ENCODE measurements at regions not wholly inside any gene's neighbourhood (a gene's known extent, or its start where the extent isn't known, plus 50 kb on each side); places are given as distances from the start of the nearest gene placed in this dataset.
A peak's percentile ranks its signal among the peaks of the same experiment; 100 is the strongest.

DNA sequence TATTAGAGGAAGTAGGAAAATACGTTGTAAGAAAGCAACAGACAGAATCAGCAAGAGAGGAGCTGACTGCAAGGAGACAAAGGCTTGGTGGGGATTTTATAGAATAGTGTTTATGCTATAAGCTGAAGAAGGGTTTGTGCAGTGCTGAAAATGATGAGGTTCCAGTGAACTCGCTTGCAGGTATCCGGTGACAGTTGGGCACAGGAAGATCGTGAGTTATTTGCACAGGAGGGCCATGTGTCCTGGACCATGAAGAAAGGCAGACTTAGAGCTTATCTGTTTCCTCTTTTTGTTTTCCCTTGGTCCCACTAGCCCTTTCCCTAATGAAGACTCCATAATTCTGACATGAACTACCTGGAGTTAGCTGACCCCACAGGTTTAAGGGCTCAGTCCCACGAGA, 61.4 kb downstream of the NXNL2 start:
- Histone ChIP-seq H3K9me3 (ENCODE audit: control insufficient read depth in 4 of 4, low read length in 3 of 4) (no peaks in the 10 kb centered on the region), H3K4me3 (ENCODE audit: low read depth in 1 of 3, low read length in 3 of 3) (no peak overlapping the region), H3K27me3 (ENCODE audit: control insufficient read depth in 4 of 4, insufficient read depth in 4 of 4, low read length in 3 of 4) (no peaks in the 10 kb centered on the region), H3K4me1 (ENCODE audit: control insufficient read depth in 4 of 4, insufficient read depth in 4 of 4, low read length in 3 of 4) (no peaks in the 10 kb centered on the region), H3K27ac (ENCODE audit: low read depth in 1 of 2, low read length in 2 of 2) (no peak overlapping the region), H3K9ac (ENCODE audit: low read depth in 1 of 2, low read length in 2 of 2) (no peak overlapping the region), H3K36me3 (ENCODE audit: control insufficient read depth in 4 of 4, insufficient read depth in 3 of 4, low read depth in 1 of 4, low read length in 3 of 4) (no peaks in the 10 kb centered on the region)
- 68% methylated on average over 5 of the region's 5 CpGs for WGBS
- TF ChIP-seq RXRA (IDR thresholded peaks at IDR 0.05) (no peak), GABPA (IDR thresholded peaks at IDR 0.05 in 1 of 2, conservative IDR thresholded peaks at IDR 0.05 in 1 of 2) (no peak), TAF1 (conservative IDR thresholded peaks at IDR 0.05) (no peak), HNF4G (IDR thresholded peaks at IDR 0.05) (no peak), YY1 (IDR thresholded peaks at IDR 0.05) (no peak), FOXA2 (IDR thresholded peaks at IDR 0.05) (no peak), SP1 (IDR thresholded peaks at IDR 0.05) (no peak), FOXA1 (IDR thresholded peaks at IDR 0.05) (no peak), EGR1 (IDR thresholded peaks at IDR 0.05; ENCODE audit: low read depth in 2 of 2) (no peak), HNF4A (conservative IDR thresholded peaks at IDR 0.05) (no peak), JUND (IDR thresholded peaks at IDR 0.05) (no peak)
- TF ChIP-seq, protein P1, sequence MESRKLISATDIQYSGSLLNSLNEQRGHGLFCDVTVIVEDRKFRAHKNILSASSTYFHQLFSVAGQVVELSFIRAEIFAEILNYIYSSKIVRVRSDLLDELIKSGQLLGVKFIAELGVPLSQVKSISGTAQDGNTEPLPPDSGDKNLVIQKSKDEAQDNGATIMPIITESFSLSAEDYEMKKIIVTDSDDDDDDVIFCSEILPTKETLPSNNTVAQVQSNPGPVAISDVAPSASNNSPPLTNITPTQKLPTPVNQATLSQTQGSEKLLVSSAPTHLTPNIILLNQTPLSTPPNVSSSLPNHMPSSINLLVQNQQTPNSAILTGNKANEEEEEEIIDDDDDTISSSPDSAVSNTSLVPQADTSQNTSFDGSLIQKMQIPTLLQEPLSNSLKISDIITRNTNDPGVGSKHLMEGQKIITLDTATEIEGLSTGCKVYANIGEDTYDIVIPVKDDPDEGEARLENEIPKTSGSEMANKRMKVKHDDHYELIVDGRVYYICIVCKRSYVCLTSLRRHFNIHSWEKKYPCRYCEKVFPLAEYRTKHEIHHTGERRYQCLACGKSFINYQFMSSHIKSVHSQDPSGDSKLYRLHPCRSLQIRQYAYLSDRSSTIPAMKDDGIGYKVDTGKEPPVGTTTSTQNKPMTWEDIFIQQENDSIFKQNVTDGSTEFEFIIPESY (IDR thresholded peaks at IDR 0.05): no peak
- TF ChIP-seq, protein P2, sequence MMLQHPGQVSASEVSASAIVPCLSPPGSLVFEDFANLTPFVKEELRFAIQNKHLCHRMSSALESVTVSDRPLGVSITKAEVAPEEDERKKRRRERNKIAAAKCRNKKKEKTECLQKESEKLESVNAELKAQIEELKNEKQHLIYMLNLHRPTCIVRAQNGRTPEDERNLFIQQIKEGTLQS (IDR thresholded peaks at IDR 0.05): no peak
- TF ChIP-seq, protein P3, sequence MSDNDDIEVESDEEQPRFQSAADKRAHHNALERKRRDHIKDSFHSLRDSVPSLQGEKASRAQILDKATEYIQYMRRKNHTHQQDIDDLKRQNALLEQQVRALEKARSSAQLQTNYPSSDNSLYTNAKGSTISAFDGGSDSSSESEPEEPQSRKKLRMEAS (IDR thresholded peaks at IDR 0.05): no peak
- TF ChIP-seq, protein P4, sequence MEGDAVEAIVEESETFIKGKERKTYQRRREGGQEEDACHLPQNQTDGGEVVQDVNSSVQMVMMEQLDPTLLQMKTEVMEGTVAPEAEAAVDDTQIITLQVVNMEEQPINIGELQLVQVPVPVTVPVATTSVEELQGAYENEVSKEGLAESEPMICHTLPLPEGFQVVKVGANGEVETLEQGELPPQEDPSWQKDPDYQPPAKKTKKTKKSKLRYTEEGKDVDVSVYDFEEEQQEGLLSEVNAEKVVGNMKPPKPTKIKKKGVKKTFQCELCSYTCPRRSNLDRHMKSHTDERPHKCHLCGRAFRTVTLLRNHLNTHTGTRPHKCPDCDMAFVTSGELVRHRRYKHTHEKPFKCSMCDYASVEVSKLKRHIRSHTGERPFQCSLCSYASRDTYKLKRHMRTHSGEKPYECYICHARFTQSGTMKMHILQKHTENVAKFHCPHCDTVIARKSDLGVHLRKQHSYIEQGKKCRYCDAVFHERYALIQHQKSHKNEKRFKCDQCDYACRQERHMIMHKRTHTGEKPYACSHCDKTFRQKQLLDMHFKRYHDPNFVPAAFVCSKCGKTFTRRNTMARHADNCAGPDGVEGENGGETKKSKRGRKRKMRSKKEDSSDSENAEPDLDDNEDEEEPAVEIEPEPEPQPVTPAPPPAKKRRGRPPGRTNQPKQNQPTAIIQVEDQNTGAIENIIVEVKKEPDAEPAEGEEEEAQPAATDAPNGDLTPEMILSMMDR (IDR thresholded peaks at IDR 0.05; ENCODE audit: low read depth, low read length, missing input control): no peak
- no peak for DNase-seq (ENCODE audit: low spot score)

DNA sequence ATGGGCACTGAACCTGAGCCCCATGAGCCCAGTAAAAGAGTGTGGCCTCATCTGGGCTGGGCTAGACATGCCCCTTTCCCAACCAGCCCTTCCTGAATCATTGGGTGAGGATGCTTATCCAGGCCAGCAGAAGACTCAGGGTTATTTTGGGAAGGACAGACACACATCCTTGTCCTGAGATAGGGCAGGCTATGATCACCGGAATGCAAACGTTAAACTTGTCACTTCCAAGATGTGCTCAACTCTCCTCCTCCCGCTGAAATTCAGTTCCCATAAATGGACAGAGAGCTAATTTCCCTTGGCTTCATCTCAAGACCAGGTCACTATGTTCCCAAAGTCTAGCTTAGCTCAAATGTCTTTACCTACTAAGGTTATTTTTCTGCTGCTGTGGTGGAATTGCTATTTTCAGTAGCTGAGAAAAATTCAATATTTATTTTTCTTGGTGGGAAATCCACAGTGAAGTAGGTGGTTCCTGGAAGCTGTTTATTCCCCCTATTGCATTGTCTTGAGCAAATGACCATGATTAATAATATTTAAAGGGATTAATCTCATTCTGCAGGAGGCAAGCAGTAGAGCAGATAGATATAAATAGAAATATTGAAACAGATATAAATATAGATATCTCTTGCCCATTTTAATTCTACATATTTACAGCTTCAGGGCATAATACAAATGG, 70.0 kb downstream of the NXNL2 start:
- Histone ChIP-seq H3K9me3 (ENCODE audit: control insufficient read depth in 4 of 4, low read length in 3 of 4) (no peaks in the 10 kb centered on the region), H3K27me3 (ENCODE audit: control insufficient read depth in 4 of 4, insufficient read depth in 4 of 4, low read length in 3 of 4) (no peaks in the 10 kb centered on the region), H3K27ac (ENCODE audit: low read depth in 1 of 2, low read length in 2 of 2) (no peak overlapping the region), H3K4me1 (ENCODE audit: control insufficient read depth in 4 of 4, insufficient read depth in 4 of 4, low read length in 3 of 4) (no peaks in the 10 kb centered on the region), H3K36me3 (ENCODE audit: control insufficient read depth in 4 of 4, insufficient read depth in 3 of 4, low read depth in 1 of 4, low read length in 3 of 4) (no peaks in the 10 kb centered on the region), H3K9ac (ENCODE audit: low read depth in 1 of 2, low read length in 2 of 2) (no peak overlapping the region), H3K4me3 (ENCODE audit: low read depth in 1 of 3, low read length in 3 of 3) (no peak overlapping the region)
- no peak for DNase-seq (ENCODE audit: low spot score)
- 77% methylated on average over 3 of the region's 3 CpGs for WGBS
- no peak for TF ChIP-seq FOXA2 (IDR thresholded peaks at IDR 0.05)
- TF ChIP-seq YY1 (IDR thresholded peaks at IDR 0.05): no peak
- TF ChIP-seq RAD21 (IDR thresholded peaks at IDR 0.05): peak in 1 of 2 donors; percentile 12
- TF ChIP-seq, protein P5, sequence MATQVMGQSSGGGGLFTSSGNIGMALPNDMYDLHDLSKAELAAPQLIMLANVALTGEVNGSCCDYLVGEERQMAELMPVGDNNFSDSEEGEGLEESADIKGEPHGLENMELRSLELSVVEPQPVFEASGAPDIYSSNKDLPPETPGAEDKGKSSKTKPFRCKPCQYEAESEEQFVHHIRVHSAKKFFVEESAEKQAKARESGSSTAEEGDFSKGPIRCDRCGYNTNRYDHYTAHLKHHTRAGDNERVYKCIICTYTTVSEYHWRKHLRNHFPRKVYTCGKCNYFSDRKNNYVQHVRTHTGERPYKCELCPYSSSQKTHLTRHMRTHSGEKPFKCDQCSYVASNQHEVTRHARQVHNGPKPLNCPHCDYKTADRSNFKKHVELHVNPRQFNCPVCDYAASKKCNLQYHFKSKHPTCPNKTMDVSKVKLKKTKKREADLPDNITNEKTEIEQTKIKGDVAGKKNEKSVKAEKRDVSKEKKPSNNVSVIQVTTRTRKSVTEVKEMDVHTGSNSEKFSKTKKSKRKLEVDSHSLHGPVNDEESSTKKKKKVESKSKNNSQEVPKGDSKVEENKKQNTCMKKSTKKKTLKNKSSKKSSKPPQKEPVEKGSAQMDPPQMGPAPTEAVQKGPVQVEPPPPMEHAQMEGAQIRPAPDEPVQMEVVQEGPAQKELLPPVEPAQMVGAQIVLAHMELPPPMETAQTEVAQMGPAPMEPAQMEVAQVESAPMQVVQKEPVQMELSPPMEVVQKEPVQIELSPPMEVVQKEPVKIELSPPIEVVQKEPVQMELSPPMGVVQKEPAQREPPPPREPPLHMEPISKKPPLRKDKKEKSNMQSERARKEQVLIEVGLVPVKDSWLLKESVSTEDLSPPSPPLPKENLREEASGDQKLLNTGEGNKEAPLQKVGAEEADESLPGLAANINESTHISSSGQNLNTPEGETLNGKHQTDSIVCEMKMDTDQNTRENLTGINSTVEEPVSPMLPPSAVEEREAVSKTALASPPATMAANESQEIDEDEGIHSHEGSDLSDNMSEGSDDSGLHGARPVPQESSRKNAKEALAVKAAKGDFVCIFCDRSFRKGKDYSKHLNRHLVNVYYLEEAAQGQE (IDR thresholded peaks at IDR 0.05): no peak

Measured in liver (tissue), 8 donors.